Left ventricle myocardium inferior (tissue), 1 donor: ENCODE measurements at regions not wholly inside any gene's neighbourhood (a gene's known extent, or its start where the extent isn't known, plus 50 kb on each side); places are given as distances from the start of the nearest gene placed in this dataset.

ENCODE experiments used
- DNase-seq: peaks from one replicate; pipeline ENCODE4 v3.0.0-alpha.2; 2020
- H3K27ac ChIP-seq: fragments of 200-600 bp; replicated peaks from 2 replicates; pipeline ENCODE4 v1.8.0; 2021
- H3K27me3 ChIP-seq: fragments of 200-600 bp; 2 replicates; pipeline ENCODE4 v1.8.0; 2021; ENCODE audit warnings: low read depth
- H3K36me3 ChIP-seq: fragments of 200-600 bp; 2 replicates; pipeline ENCODE4 v1.8.0; 2021
- H3K4me1 ChIP-seq: fragments of 200-600 bp; 2 replicates; pipeline ENCODE4 v1.8.0; 2021
- H3K4me3 ChIP-seq: fragments of 200-600 bp; 2 replicates; pipeline ENCODE4 v1.8.0; 2021; ENCODE audit warnings: mild to moderate bottlenecking, moderate library complexity
- H3K9me3 ChIP-seq: fragments of 200-600 bp; replicated peaks from 2 replicates; pipeline ENCODE4 v1.8.0; 2021
- CTCF ChIP-seq: fragments of 200-600 bp; IDR thresholded peaks from 2 replicates; pipeline ENCODE4 v1.8.0; 2021; ENCODE audit warnings: antibody characterized with exemption, mild to moderate bottlenecking, borderline replicate concordance
- intact Hi-C: fragments of 100-400 bp; cut with micrococcal nuclease; formaldehyde crosslinking; loops from one replicate; pipeline ENCODE4 v1.11.0; 2022
- donor health status: DM: no; HTN: yes; CAD: no; lungs with severe emphysema.

GRCh38 chr2:2696733-2697455 lies 365.8 kb upstream of the MYT1L start:
- intact Hi-C loops: no loop called here
- H3K4me1 ChIP-seq: no peaks in the 10 kb centered on the region

GRCh38 chr2:2696325-2696724 lies 365.2 kb upstream of the MYT1L start:
- Histone ChIP-seq H3K4me1 (no peaks in the 10 kb centered on the region), H3K27me3 (peaks cover 47% of the 10 kb centered on the region), H3K27ac (no peak overlapping the region), H3K4me3 (no peak overlapping the region), H3K36me3 (no peaks in the 10 kb centered on the region), H3K9me3 (no peaks in the 10 kb centered on the region)
- no peak for TF ChIP-seq CTCF
- intact Hi-C loops: no loop called here
- no peak for DNase-seq

More at GRCh38 chr2:2696733-2697455, 365.8 kb upstream of the MYT1L start:
- H3K27ac ChIP-seq: no peak overlapping the region
- no peak for DNase-seq
- peaks cover 48% of the 10 kb centered on the region for H3K27me3 ChIP-seq
- H3K9me3 ChIP-seq: no peaks in the 10 kb centered on the region
- H3K36me3 ChIP-seq: no peaks in the 10 kb centered on the region
- TF ChIP-seq CTCF: no peak
- H3K4me3 ChIP-seq: no peak overlapping the region

- TF ChIP-seq CTCF: no peak
- Histone ChIP-seq H3K9me3 (no peaks in the 10 kb centered on the region), H3K36me3 (no peaks in the 10 kb centered on the region), H3K27ac (no peak overlapping the region), H3K4me3 (no peak overlapping the region), H3K4me1 (no peaks in the 10 kb centered on the region), H3K27me3 (peaks cover 55% of the 10 kb centered on the region)
- intact Hi-C loops: no loop called here
- DNase-seq: no peak
These were observed 363.7 kb upstream of the MYT1L start for GRCh38 chr2:2694746-2695145.

- Histone ChIP-seq H3K4me1 (no peaks in the 10 kb centered on the region), H3K27me3 (peaks cover 62% of the 10 kb centered on the region), H3K9me3 (no peaks in the 10 kb centered on the region), H3K27ac (no peak overlapping the region), H3K36me3 (no peaks in the 10 kb centered on the region), H3K4me3 (no peak overlapping the region)
- DNase-seq: no peak
- intact Hi-C loops: no loop called here
- no peak for TF ChIP-seq CTCF
These were observed 361.7 kb upstream of the MYT1L start for GRCh38 chr2:2692599-2693389.

GRCh38 chr2:2691419-2691818 lies 360.3 kb upstream of the MYT1L start:
- H3K27me3 ChIP-seq: peaks cover 66% of the 10 kb centered on the region
- H3K9me3 ChIP-seq: no peaks in the 10 kb centered on the region
- no peak for TF ChIP-seq CTCF
- no peak overlapping the region for H3K27ac ChIP-seq
- DNase-seq: no peak
- H3K4me1 ChIP-seq: no peaks in the 10 kb centered on the region
- H3K36me3 ChIP-seq: no peaks in the 10 kb centered on the region
- intact Hi-C loops: no loop called here
- no peak overlapping the region for H3K4me3 ChIP-seq
